Liver (tissue), 8 donors: ENCODE measurements at regions not wholly inside any gene's neighbourhood (a gene's known extent, or its start where the extent isn't known, plus 50 kb on each side); places are given as distances from the start of the nearest gene placed in this dataset.
"Not testable (repeated sequence)": the region's sequence is repeated elsewhere in the genome, so short reads cannot be mapped to it uniquely, and the experiment has no call there.

Source experiments
- DNase-seq: peaks from one replicate; pipeline ENCODE4 v3.0.0-alpha.2; 2017; ENCODE audit warnings: low spot score
- H3K27ac ChIP-seq, 2 donors: one replicate each; pipeline ENCODE4 v1.7.0; 2013; ENCODE audit warnings: inconsistent platforms in 2 of 2, low read length in 2 of 2, control low read depth in 1 of 2, low read depth in 1 of 2, mild to moderate bottlenecking in 1 of 2
- H3K27me3 ChIP-seq, 4 donors: one replicate each; pipeline versions ENCODE4 v1.6.1 to v1.7.0; 2013; ENCODE audit warnings: low read length in 3 of 4, inconsistent platforms in 1 of 4, mild to moderate bottlenecking in 1 of 4, moderate library complexity in 1 of 4; ENCODE audit not compliant: control insufficient read depth in 4 of 4, insufficient read depth in 4 of 4
- H3K36me3 ChIP-seq, 4 donors: one replicate each; pipeline versions ENCODE4 v1.6.1 to v1.7.0; 2013; ENCODE audit warnings: low read length in 3 of 4, mild to moderate bottlenecking in 3 of 4, low read depth in 1 of 4, moderate library complexity in 1 of 4; ENCODE audit not compliant: control insufficient read depth in 4 of 4, insufficient read depth in 3 of 4
- H3K4me1 ChIP-seq, 4 donors: one replicate each; pipeline versions ENCODE4 v1.6.1 to v1.7.0; 2013; ENCODE audit warnings: low read length in 3 of 4, mild to moderate bottlenecking in 3 of 4, moderate library complexity in 1 of 4; ENCODE audit not compliant: control insufficient read depth in 4 of 4, insufficient read depth in 4 of 4
- H3K4me3 ChIP-seq, 3 donors: one replicate each; pipeline versions ENCODE4 v1.6.1 to v1.7.0; 2013; ENCODE audit warnings: low read length in 3 of 3, control low read depth in 1 of 3, low read depth in 1 of 3, mild to moderate bottlenecking in 1 of 3
- H3K9ac ChIP-seq, 2 donors: one replicate each; pipeline ENCODE4 v1.7.0; 2013; ENCODE audit warnings: low read length in 2 of 2, mild to moderate bottlenecking in 2 of 2, moderate library complexity in 2 of 2, control low read depth in 1 of 2, low read depth in 1 of 2
- H3K9me3 ChIP-seq, 4 donors: one replicate each; pipeline versions ENCODE4 v1.6.1 to v1.7.0; 2013; ENCODE audit warnings: low read length in 3 of 4; ENCODE audit not compliant: control insufficient read depth in 4 of 4
- ATF3 ChIP-seq: IDR thresholded peaks from 2 replicates; pipeline ENCODE4 v1.6.1; 2016; ENCODE audit warnings: antibody characterized with exemption
- CTCF ChIP-seq: fragments of 150-350 bp; IDR thresholded peaks from 2 replicates; pipeline ENCODE4 v1.5.1; 2017; ENCODE audit warnings: improper control_type of control experiment, low read depth, low read length; ENCODE audit not compliant: missing input control
- EGR1 ChIP-seq, 2 donors: IDR thresholded peaks; 2 replicates each; pipeline ENCODE4 v1.6.1; 2016 to 2018; ENCODE audit warnings: antibody characterized with exemption in 2 of 2, low read depth in 2 of 2
- FOXA1 ChIP-seq: IDR thresholded peaks from 2 replicates; pipeline ENCODE4 v1.6.1; 2016; ENCODE audit warnings: antibody characterized with exemption
- FOXA2 ChIP-seq: IDR thresholded peaks from 2 replicates; pipeline ENCODE4 v1.6.1; 2016; ENCODE audit warnings: antibody characterized with exemption
- GABPA ChIP-seq, 2 donors: IDR thresholded peaks in 1 of 2; conservative IDR thresholded peaks in 1 of 2; 2 replicates each; pipeline ENCODE4 v1.6.1; 2016; ENCODE audit warnings: antibody characterized with exemption in 2 of 2, mild to moderate bottlenecking in 1 of 2, moderate library complexity in 1 of 2
- HNF4A ChIP-seq, 2 donors: conservative IDR thresholded peaks; 2 replicates each; pipeline ENCODE4 v1.6.1; 2016; ENCODE audit warnings: antibody characterized with exemption in 2 of 2, mild to moderate bottlenecking in 2 of 2
- HNF4G ChIP-seq: IDR thresholded peaks from 2 replicates; pipeline ENCODE4 v1.6.1; 2016; ENCODE audit warnings: antibody characterized with exemption
- JUND ChIP-seq, 2 donors: IDR thresholded peaks; 2 replicates each; pipeline ENCODE4 v1.6.1; 2016; ENCODE audit warnings: antibody characterized with exemption in 2 of 2
- MAX ChIP-seq: IDR thresholded peaks from 2 replicates; pipeline ENCODE4 v1.6.1; 2016; ENCODE audit warnings: antibody characterized with exemption
- NR2F2 ChIP-seq: IDR thresholded peaks from 2 replicates; pipeline ENCODE4 v1.6.1; 2016; ENCODE audit warnings: antibody characterized with exemption
- RAD21 ChIP-seq, 2 donors: IDR thresholded peaks; 2 replicates each; pipeline ENCODE4 v1.6.1; 2016; ENCODE audit warnings: antibody characterized with exemption in 2 of 2, mild to moderate bottlenecking in 2 of 2
- REST ChIP-seq: IDR thresholded peaks from 2 replicates; pipeline ENCODE4 v1.6.1; 2016; ENCODE audit warnings: antibody characterized with exemption, mild to moderate bottlenecking
- RXRA ChIP-seq, 2 donors: IDR thresholded peaks; 2 replicates each; pipeline ENCODE4 v1.6.1; 2017 to 2018; ENCODE audit warnings: antibody characterized with exemption in 2 of 2, mild to moderate bottlenecking in 1 of 2
- SP1 ChIP-seq: IDR thresholded peaks from 2 replicates; pipeline ENCODE4 v1.6.1; 2018; ENCODE audit warnings: antibody characterized with exemption, mild to moderate bottlenecking
- TAF1 ChIP-seq: conservative IDR thresholded peaks from 2 replicates; pipeline ENCODE4 v1.6.1; 2016; ENCODE audit warnings: antibody characterized with exemption, mild to moderate bottlenecking
- YY1 ChIP-seq: IDR thresholded peaks from 2 replicates; pipeline ENCODE4 v1.6.1; 2016; ENCODE audit warnings: antibody characterized with exemption, mild to moderate bottlenecking
- ZBTB33 ChIP-seq: IDR thresholded peaks from 2 replicates; pipeline ENCODE4 v1.6.1; 2016; ENCODE audit warnings: antibody characterized with exemption
- WGBS: extraction: QIAGEN DNeasy Blood & Tissue Kit; methylation state at CpG from one replicate; pipeline ENCODE4 v1.1.7; 2013; 5-methylcytosine and 5-hydroxymethylcytosine counted together
- donor health status: healthy.
- donor health status: healthy.
- donor health status: healthy.
- donor health status: healthy.
- donor health status: healthy.

GRCh38 chr2:138247302-138247701 is 254.3 kb upstream of the SPOPL start:
- no peak for DNase-seq
- H3K9me3 ChIP-seq, result no peaks in the 10 kb centered on the region
- H3K4me3 ChIP-seq, result no peak overlapping the region
- no peaks in the 10 kb centered on the region for H3K27me3 ChIP-seq
- no peaks in the 10 kb centered on the region for H3K36me3 ChIP-seq
- WGBS, result 72% methylated on average over 2 of the region's 2 CpGs
- no peak overlapping the region for H3K9ac ChIP-seq
- TF ChIP-seq HNF4A (conservative IDR thresholded peaks at IDR 0.05) (no peak), GABPA (IDR thresholded peaks at IDR 0.05 in 1 of 2, conservative IDR thresholded peaks at IDR 0.05 in 1 of 2) (no peak), MAX (no peak), NR2F2 (no peak), RAD21 (IDR thresholded peaks at IDR 0.05) (no peak), ZBTB33 (no peak), YY1 (no peak), RXRA (IDR thresholded peaks at IDR 0.05) (no peak), SP1 (no peak), EGR1 (IDR thresholded peaks at IDR 0.05; ENCODE audit: low read depth in 2 of 2) (no peak), FOXA1 (no peak)
- H3K4me1 ChIP-seq, result no peaks in the 10 kb centered on the region
- H3K27ac ChIP-seq, result no peak overlapping the region

GRCh38 chr2:138249207-138249606 is 252.4 kb upstream of the SPOPL start:
- Histone ChIP-seq H3K4me3 (no peak overlapping the region), H3K9me3 (no peaks in the 10 kb centered on the region), H3K27ac (no peak overlapping the region), H3K27me3 (no peaks in the 10 kb centered on the region), H3K36me3 (no peaks in the 10 kb centered on the region), H3K9ac (no peak overlapping the region), H3K4me1 (no peaks in the 10 kb centered on the region)
- no peak for DNase-seq
- no peak for TF ChIP-seq EGR1 (IDR thresholded peaks at IDR 0.05; ENCODE audit: low read depth in 2 of 2)
- no peak for TF ChIP-seq RXRA (IDR thresholded peaks at IDR 0.05)
- no peak for TF ChIP-seq MAX
- TF ChIP-seq ATF3, result no peak
- no peak for TF ChIP-seq SP1
- TF ChIP-seq TAF1, result no peak
- no peak for TF ChIP-seq JUND (IDR thresholded peaks at IDR 0.05)
- TF ChIP-seq GABPA (IDR thresholded peaks at IDR 0.05 in 1 of 2, conservative IDR thresholded peaks at IDR 0.05 in 1 of 2), result no peak
- no peak for TF ChIP-seq ZBTB33
- no peak for TF ChIP-seq HNF4G
- no peak for TF ChIP-seq YY1
- no peak for TF ChIP-seq FOXA2
- TF ChIP-seq CTCF, result no peak
- no peak for TF ChIP-seq RAD21 (IDR thresholded peaks at IDR 0.05)
- no peak for TF ChIP-seq FOXA1
- no peak for TF ChIP-seq NR2F2
- TF ChIP-seq HNF4A (conservative IDR thresholded peaks at IDR 0.05), result no peak
- TF ChIP-seq REST, result no peak

GRCh38 chr2:138250843-138251320 is 250.7 kb upstream of the SPOPL start:
- H3K27me3 ChIP-seq, H3K9ac ChIP-seq, H3K9me3 ChIP-seq, H3K4me1 ChIP-seq, H3K4me3 ChIP-seq, DNase-seq, H3K36me3 ChIP-seq, H3K27ac ChIP-seq: not testable (repeated sequence)
- 90% methylated on average over 2 of the region's 4 CpGs for WGBS
